GM12878 (cell line): ENCODE measurements at regions not wholly inside any gene's neighbourhood (a gene's known extent, or its start where the extent isn't known, plus 50 kb on each side); places are given as distances from the start of the nearest gene placed in this dataset.

Experiments
- ATAC-seq: fragments of 200-7000 bp; cut with Tn5 transposase; 3 replicates; pipeline ENCODE4 v1.9.1; 2020; ENCODE audit warnings: mild to moderate bottlenecking, moderate library complexity
- BruUV-seq: library from RNA; stranded (reverse); fragments of 400-500 nt; replicated peaks from 2 replicates; lab custom pipeline; 2021; lab: Mats Ljungman, UMichigan
- CTCF ChIA-PET: fragments of 300-600 bp; sonication (Branson Sonifier 250); formaldehyde crosslinking; extraction: SDS; loops from one replicate; lab custom pipeline; 2021; ENCODE audit warnings: inconsistent platforms; lab: Yijun Ruan, JAX
- POLR2A ChIA-PET: fragments of 350-600 bp; formaldehyde crosslinking; extraction: SDS; loops from one replicate; lab custom pipeline; 2021; ENCODE audit warnings: inconsistent platforms; lab: Charles Lee
- RAD21 ChIA-PET: fragments of 300-600 bp; sonication (Branson Sonifier 250); formaldehyde crosslinking; loops from one replicate; lab custom pipeline; 2023; ENCODE audit warnings: antibody characterized with exemption; ENCODE audit not compliant: unreplicated experiment; lab: Charles Lee
- SMC1A ChIA-PET: fragments of 300-600 bp; sonication (Branson Sonifier 250); formaldehyde crosslinking; loops from one replicate; lab custom pipeline; 2023; ENCODE audit not compliant: unreplicated experiment, uncharacterized antibody; lab: Charles Lee
- DNase-seq: peaks from one replicate; pipeline ENCODE4 v3.0.0-alpha.2; 2011; ENCODE audit warnings: low read depth, low spot score
- FAIRE-seq: peaks from 3 replicates; lab custom pipeline; 2011; peaks lifted over from hg19 to GRCh38; lab: Jason Lieb, UNC
- H2AFZ ChIP-seq: 2 replicates; pipeline ENCODE4 v1.6.0; 2011; ENCODE audit warnings: low read depth, low read length, control low read depth; ENCODE audit not compliant: control insufficient read depth
- H3K27ac ChIP-seq: 2 replicates; pipeline ENCODE4 v1.5.1; 2011; ENCODE audit warnings: control low read depth; ENCODE audit not compliant: control insufficient read depth, insufficient read depth
- H3K27me3 ChIP-seq, 2 experiments: replicated peaks in 1 of 2; 2 replicates each; pipeline versions ENCODE4 v1.6.0 to v1.6.1; 2011; ENCODE audit warnings: low read length in 1 of 2; ENCODE audit not compliant: control insufficient read depth in 2 of 2, insufficient read depth in 2 of 2
- H3K36me3 ChIP-seq, 2 experiments: 2 replicates each; pipeline ENCODE4 v1.5.1; 2011; ENCODE audit warnings: low read length in 1 of 2; ENCODE audit not compliant: control insufficient read depth in 2 of 2, insufficient read depth in 2 of 2
- H3K4me1 ChIP-seq: 2 replicates; pipeline ENCODE4 v1.6.1; 2011; ENCODE audit warnings: mild to moderate bottlenecking, low read length, moderate library complexity, mixed read lengths; ENCODE audit not compliant: control insufficient read depth, insufficient read depth
- H3K4me2 ChIP-seq: 2 replicates; pipeline ENCODE4 v1.6.0; 2011; ENCODE audit warnings: control low read depth; ENCODE audit not compliant: control insufficient read depth, insufficient read depth
- H3K4me3 ChIP-seq: fragments of 200-600 bp; sonication (generic); 2 replicates; pipeline ENCODE4 v1.5.1; 2016
- H3K79me2 ChIP-seq: 2 replicates; pipeline ENCODE4 v1.6.0; 2011; ENCODE audit warnings: low read length; ENCODE audit not compliant: control insufficient read depth, insufficient read depth
- H3K9ac ChIP-seq: 2 replicates; pipeline ENCODE4 v1.8.0; 2011; ENCODE audit warnings: low read length, control low read depth, mixed read lengths; ENCODE audit not compliant: control insufficient read depth, insufficient read depth
- H3K9me3 ChIP-seq: replicated peaks from 3 replicates; pipeline ENCODE4 v1.5.1; 2011; ENCODE audit warnings: mild to moderate bottlenecking, low read length; ENCODE audit not compliant: control insufficient read depth, insufficient read depth
- H4K20me1 ChIP-seq: 2 replicates; pipeline ENCODE4 v1.6.0; 2011; ENCODE audit not compliant: control insufficient read depth, insufficient read depth
- BACH1 ChIP-seq: fragments of 450-650 bp; IDR thresholded peaks from 2 replicates; pipeline ENCODE4 v1.6.1; 2017; ENCODE audit warnings: mild to moderate bottlenecking, borderline replicate concordance
- HCFC1 ChIP-seq: fragments of 150-350 bp; IDR thresholded peaks from 2 replicates; pipeline ENCODE4 v1.6.1; 2014; ENCODE audit warnings: low read length
- HDAC2 ChIP-seq: fragments of 200-600 bp; sonication (generic); IDR thresholded peaks from 2 replicates; pipeline ENCODE4 v1.6.1; 2017
- KAT2A ChIP-seq: conservative IDR thresholded peaks from 2 replicates; pipeline ENCODE4 v1.6.1; 2011; ENCODE audit warnings: low read depth, low read length; ENCODE audit not compliant: control insufficient read depth
- NFYA ChIP-seq: IDR thresholded peaks from 2 replicates; pipeline ENCODE4 v1.6.1; 2011; ENCODE audit warnings: low read depth, mild to moderate bottlenecking, low read length, improper control_type of control experiment, borderline replicate concordance
- TAF1 ChIP-seq: IDR thresholded peaks from 2 replicates; pipeline ENCODE4 v1.6.1; 2011; ENCODE audit warnings: mild to moderate bottlenecking, low read depth, low read length, borderline replicate concordance
- TBL1XR1 ChIP-seq: IDR thresholded peaks from 2 replicates; pipeline ENCODE4 v1.6.1; 2012; ENCODE audit warnings: low read depth, low read length, improper control_type of control experiment
- ZNF217 ChIP-seq: fragments of 450-650 bp; IDR thresholded peaks from 2 replicates; pipeline ENCODE4 v1.6.1; 2017; ENCODE audit warnings: antibody characterized with exemption, mild to moderate bottlenecking
- WGBS: methylation state at CpG from one replicate; pipeline ENCODE4 v1.1.6; 2016; ENCODE audit warnings: low lambda C conversion rate; ENCODE audit not compliant: insufficient replicate concordance, insufficient coverage; ENCODE audit errors: missing lambda C conversion rate; 5-methylcytosine and 5-hydroxymethylcytosine counted together
- in situ Hi-C: fragments of 300-500 bp; cut with MboI; formaldehyde crosslinking; loops from 9 replicates; pipeline ENCODE4 v1.14.3; 2018; ENCODE audit warnings: mixed read lengths
- intact Hi-C: fragments of 100-400 bp; cut with micrococcal nuclease; formaldehyde crosslinking; loops from one replicate; pipeline ENCODE4 v1.14.2; 2022; ENCODE audit not compliant: unreplicated experiment
- TF ChIP-seq, protein P1 (sequence below): IDR thresholded peaks from 2 replicates; pipeline ENCODE4 v1.6.1; 2011; ENCODE audit warnings: borderline replicate concordance, low read depth, mild to moderate bottlenecking, moderate library complexity, low read length; ENCODE audit not compliant: insufficient read depth, poor library complexity, severe bottlenecking
- TF ChIP-seq, protein P2 (sequence below): IDR thresholded peaks from 2 replicates; pipeline ENCODE4 v1.6.1; 2012; ENCODE audit warnings: improper control_type of control experiment, low read depth, low read length; ENCODE audit not compliant: insufficient replicate concordance
- TF ChIP-seq, protein P3 (sequence below): IDR thresholded peaks from 2 replicates; pipeline ENCODE4 v1.6.1; 2011; ENCODE audit warnings: low read depth, mild to moderate bottlenecking, low read length, moderate library complexity, borderline replicate concordance; ENCODE audit errors: extremely low read depth

DNA sequence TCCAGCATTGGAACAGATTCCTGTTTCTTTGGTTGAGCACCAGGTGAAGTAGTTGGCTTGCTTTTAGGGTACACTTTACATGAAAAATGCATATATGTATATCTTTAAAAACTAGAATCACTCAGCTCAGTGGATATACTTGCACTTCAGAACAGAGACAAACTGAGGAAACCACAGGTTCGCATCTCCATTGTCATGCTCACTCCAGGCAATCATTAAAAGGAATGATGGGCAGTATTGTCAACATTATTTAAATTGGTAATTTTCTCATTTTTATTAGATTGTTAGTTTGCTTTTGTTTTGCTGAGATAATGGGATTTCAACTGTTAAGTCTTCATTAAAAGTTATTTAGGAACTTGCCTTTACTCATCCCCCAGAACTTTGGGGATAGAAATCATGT, 71.0 kb upstream of the NELL2 start:
- ChIA-PET RAD21 (no interaction called here), POLR2A (no interaction called here), SMC1A (no interaction called here), CTCF (no interaction called here)
- intact Hi-C loops (loop anchor here (5.0 kb wide), 2 partner anchors 930 to 990 kb away; no protein-coding TSS in a partner anchor), in situ Hi-C loops (no loop called here)
- no peaks in the 10 kb centered on the region for H3K9me3 ChIP-seq
- no peaks in the 10 kb centered on the region for H3K4me1 ChIP-seq
- DNase-seq (no peak), ATAC-seq (no peak), FAIRE-seq (no peak)
- H3K79me2 ChIP-seq = no peaks in the 10 kb centered on the region
- H3K4me2 ChIP-seq = no peak overlapping the region
- BruUV-seq = no TSS peak
- no peaks in the 10 kb centered on the region for H3K27me3 ChIP-seq
- H2AFZ ChIP-seq = no peak overlapping the region
- no peaks in the 10 kb centered on the region for H3K36me3 ChIP-seq
- no peak overlapping the region for H3K4me3 ChIP-seq
- H4K20me1 ChIP-seq = no peaks in the 10 kb centered on the region
- WGBS = 0% methylated on average over 1 of the region's 1 CpG
- TF ChIP-seq BACH1 (no peak), TAF1 (no peak), NFYA (no peak), KAT2A (no peak), HCFC1 (no peak), ZNF217 (no peak), TBL1XR1 (no peak), HDAC2 (no peak)
- TF ChIP-seq, protein P1, sequence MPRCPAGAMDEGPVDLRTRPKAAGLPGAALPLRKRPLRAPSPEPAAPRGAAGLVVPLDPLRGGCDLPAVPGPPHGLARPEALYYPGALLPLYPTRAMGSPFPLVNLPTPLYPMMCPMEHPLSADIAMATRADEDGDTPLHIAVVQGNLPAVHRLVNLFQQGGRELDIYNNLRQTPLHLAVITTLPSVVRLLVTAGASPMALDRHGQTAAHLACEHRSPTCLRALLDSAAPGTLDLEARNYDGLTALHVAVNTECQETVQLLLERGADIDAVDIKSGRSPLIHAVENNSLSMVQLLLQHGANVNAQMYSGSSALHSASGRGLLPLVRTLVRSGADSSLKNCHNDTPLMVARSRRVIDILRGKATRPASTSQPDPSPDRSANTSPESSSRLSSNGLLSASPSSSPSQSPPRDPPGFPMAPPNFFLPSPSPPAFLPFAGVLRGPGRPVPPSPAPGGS = no peak
- TF ChIP-seq, protein P2, sequence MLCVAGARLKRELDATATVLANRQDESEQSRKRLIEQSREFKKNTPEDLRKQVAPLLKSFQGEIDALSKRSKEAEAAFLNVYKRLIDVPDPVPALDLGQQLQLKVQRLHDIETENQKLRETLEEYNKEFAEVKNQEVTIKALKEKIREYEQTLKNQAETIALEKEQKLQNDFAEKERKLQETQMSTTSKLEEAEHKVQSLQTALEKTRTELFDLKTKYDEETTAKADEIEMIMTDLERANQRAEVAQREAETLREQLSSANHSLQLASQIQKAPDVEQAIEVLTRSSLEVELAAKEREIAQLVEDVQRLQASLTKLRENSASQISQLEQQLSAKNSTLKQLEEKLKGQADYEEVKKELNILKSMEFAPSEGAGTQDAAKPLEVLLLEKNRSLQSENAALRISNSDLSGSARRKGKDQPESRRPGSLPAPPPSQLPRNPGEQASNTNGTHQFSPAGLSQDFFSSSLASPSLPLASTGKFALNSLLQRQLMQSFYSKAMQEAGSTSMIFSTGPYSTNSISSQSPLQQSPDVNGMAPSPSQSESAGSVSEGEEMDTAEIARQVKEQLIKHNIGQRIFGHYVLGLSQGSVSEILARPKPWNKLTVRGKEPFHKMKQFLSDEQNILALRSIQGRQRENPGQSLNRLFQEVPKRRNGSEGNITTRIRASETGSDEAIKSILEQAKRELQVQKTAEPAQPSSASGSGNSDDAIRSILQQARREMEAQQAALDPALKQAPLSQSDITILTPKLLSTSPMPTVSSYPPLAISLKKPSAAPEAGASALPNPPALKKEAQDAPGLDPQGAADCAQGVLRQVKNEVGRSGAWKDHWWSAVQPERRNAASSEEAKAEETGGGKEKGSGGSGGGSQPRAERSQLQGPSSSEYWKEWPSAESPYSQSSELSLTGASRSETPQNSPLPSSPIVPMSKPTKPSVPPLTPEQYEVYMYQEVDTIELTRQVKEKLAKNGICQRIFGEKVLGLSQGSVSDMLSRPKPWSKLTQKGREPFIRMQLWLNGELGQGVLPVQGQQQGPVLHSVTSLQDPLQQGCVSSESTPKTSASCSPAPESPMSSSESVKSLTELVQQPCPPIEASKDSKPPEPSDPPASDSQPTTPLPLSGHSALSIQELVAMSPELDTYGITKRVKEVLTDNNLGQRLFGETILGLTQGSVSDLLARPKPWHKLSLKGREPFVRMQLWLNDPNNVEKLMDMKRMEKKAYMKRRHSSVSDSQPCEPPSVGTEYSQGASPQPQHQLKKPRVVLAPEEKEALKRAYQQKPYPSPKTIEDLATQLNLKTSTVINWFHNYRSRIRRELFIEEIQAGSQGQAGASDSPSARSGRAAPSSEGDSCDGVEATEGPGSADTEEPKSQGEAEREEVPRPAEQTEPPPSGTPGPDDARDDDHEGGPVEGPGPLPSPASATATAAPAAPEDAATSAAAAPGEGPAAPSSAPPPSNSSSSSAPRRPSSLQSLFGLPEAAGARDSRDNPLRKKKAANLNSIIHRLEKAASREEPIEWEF = no peak
- TF ChIP-seq, protein P3, sequence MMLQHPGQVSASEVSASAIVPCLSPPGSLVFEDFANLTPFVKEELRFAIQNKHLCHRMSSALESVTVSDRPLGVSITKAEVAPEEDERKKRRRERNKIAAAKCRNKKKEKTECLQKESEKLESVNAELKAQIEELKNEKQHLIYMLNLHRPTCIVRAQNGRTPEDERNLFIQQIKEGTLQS = no peak
- H3K9ac ChIP-seq = no peak overlapping the region
- no peak overlapping the region for H3K27ac ChIP-seq
